HG03342 (cell line): ENCODE measurements at regions not wholly inside any gene's neighbourhood (a gene's known extent, or its start where the extent isn't known, plus 50 kb on each side); places are given as distances from the start of the nearest gene placed in this dataset.
"Not testable (repeated sequence)": the region's sequence is repeated elsewhere in the genome, so short reads cannot be mapped to it uniquely, and the experiment has no call there.

ENCODE experiments used
- ATAC-seq: cut with Tn5 transposase; IDR thresholded peaks from one replicate; pipeline ENCODE4 v1.9.1; 2021; ENCODE audit warnings: mild to moderate bottlenecking, moderate library complexity; ENCODE audit not compliant: unreplicated experiment

DNA sequence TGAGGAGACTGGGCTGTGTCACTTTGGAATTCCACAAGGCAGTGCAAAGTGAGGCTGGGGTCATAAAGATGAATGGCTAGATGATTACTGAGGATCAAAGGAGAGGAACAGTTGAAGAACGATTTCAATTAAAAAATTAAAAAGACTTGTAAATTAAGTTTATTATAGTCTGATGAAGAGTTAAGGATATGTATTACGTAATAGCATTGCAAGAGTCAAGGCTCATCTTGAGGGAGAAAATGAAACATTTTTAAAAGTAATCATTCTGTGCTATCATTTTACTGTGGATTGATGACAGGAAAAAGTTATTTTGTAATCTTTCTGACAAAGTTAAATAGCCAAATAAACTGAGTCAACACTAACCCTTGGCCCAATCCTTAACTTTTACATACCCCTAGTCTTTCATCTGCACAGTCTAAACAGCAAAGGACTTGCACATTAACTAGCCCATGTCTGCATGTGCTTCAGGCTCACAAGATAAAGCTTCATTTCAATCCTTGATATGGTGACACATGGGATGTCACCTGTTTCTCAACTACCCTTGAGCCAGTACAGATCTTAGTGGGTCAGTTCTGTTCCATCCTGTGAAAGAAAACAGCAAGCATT is 465.5 kb upstream of the CTSO start:
- no peak for ATAC-seq

DNA sequence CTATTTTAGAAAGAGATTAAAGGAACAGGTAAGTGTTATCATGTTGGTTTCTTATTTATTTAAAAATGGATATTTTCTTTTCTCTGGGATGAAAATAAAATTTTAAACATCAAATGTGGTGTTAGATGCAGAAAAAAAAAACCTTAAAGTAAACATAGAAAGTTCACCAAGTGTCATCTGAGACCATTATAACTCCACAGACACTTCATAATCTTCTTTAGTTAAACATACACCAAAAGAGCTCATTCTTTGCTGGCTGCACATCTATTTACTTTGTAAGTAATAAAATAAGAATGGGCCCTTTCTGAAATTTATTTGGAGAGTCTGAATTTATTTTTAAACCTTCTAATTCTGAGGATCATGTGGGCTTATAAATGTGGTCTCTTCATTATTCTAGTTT is 460.7 kb upstream of the CTSO start:
- ATAC-seq = no peak

DNA sequence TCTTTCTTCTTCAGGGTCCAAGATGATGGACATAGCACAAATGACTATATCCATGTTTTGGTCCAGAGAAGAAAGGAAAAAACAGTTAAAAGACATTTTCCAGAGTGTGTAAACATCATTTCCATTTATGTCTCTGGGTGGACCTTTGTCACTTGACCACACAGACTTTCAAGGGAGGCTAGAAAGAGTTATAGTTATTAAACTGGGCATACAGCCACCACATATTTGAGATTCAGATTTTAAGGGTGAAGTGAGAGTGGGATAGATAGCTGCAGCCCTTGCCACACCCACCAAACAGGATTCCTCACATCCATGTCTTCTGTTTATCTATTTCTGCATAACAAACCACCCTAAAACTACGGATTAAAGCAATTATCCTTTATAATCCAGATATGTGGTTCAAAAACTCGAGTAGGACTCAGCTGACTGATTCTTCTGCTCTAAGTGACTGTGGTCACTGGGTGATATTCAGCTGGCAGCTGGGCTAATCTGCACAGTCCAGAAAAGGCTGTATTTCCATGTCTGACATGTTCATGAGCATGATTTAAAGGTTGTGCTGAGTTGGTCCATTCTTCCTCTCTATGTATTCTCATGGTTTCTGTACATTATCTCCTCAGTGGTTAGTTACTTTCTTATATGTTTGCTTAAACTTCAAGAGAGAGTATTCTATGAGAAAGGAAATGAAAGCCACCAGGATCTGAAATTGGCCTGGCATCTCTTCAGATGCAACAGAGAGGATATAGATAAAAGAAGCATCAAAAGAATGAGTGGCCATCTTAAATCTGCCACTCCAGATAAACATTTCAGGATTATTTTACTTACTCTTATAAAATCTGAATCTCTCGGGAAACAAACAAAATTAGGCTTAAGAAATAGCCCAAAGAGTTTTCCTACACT is 459.8 kb upstream of the CTSO start:
- no peak for ATAC-seq

DNA sequence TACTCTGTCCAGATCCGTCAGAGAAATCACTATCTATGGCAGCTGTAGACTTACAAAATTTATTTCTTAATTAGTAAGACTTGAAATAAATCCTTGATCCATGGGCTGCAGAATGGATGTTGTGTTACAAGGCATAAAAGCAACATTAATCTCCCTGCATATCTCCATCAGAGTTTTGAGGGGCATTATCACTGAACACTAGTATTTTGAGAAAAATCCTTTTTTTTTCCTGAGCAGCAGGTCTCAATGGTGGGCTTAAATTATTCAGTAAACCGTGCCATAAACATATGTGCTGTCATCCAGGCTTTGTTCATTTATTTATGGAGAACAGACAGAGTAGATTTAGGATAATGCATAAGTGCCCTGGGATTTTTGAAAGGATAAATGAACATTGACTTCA is 457.9 kb upstream of the CTSO start:
- no peak for ATAC-seq

- ATAC-seq = no peak
Observed at GRCh38 chr4:156408749-156409148, 455.1 kb upstream of the CTSO start.

- ATAC-seq = no peak
Observed at GRCh38 chr4:156401371-156401770, 447.7 kb upstream of the CTSO start.

DNA sequence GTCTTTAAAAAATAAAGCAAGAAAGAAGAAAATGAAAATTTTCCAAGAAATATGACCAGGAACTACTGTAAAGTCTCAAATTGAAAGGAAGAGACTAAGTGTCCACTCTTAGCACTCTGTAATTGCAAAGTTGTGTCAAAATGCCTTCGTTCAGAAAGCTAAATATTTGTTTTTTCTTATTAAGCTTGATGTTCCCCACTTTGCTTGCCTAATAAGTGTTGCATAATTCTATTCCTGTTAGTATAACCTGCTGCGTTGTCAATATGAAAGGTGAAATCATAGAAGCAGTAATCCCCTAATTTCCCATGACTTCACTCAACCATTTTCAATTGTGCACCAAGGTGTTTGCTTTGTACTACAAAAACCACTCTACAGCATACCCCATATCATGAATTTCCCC is 442.9 kb upstream of the CTSO start:
- no peak for ATAC-seq

DNA sequence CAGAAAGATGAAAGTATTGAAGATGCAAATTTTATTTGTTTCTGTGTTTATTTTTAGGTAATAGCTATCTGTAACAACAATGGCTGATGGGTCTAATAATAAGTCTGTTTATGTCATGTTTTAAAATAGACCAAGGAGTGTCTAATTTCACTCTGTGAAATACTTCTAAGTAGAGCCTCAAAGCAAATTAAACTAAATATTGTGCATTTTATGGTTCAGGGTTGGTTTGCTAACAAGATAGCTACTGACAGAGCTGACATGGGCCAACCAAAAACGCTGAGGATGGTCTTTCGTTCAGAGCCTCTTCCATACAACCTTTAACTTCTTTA is 437.6 kb upstream of the CTSO start:
- no peak for ATAC-seq

- ATAC-seq = no peak
Observed at GRCh38 chr4:156390599-156391324, 437.1 kb upstream of the CTSO start.

DNA sequence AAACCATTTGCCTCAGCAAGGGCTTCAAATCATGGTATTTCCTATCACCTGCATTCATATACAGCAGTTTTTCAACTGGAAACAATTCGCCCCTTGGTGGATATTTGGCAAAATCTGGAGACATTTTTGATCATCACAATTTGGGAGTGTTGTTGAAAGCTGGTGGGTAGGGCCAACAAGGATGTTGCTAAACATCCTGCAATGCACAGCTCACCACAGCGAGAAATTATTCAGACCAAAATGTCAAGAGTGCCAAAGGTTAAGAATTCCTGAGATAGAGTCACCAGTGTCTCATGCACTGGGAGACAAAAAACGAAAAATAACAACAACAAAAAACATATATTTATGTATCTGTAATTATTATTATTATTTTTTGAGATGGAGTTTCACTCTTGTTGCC is 435.2 kb upstream of the CTSO start:
- no peak for ATAC-seq

DNA sequence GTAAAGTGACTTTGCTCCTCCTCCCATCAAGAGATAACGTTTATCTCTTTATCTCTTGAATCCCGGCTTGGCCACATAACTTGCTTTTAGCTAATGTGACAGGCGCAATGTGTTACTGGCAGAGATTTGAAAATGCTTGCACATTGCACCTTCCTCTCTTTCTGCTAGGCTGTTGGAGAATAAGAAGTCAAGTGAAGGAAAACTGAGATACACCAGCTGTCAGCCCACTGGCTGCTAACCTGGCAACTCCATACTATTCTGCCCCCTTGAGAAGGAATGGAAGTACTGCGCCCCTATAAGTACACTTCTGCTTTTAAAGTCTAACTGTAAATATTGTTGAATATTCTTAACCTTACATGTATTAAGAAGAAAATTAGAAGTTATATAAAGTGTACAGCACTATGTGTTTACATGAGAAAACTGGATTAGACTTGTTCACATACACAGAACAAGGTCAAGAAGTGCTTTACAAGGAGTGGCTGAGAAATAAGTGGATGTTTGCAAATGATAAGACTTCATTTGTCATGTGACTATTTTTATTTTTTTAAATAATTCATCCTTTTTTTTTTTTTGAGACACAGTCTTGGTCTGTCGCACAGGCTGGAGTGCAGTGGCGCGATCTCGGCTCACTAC is 424.5 kb upstream of the CTSO start:
- peak; percentile 90 for ATAC-seq

DNA sequence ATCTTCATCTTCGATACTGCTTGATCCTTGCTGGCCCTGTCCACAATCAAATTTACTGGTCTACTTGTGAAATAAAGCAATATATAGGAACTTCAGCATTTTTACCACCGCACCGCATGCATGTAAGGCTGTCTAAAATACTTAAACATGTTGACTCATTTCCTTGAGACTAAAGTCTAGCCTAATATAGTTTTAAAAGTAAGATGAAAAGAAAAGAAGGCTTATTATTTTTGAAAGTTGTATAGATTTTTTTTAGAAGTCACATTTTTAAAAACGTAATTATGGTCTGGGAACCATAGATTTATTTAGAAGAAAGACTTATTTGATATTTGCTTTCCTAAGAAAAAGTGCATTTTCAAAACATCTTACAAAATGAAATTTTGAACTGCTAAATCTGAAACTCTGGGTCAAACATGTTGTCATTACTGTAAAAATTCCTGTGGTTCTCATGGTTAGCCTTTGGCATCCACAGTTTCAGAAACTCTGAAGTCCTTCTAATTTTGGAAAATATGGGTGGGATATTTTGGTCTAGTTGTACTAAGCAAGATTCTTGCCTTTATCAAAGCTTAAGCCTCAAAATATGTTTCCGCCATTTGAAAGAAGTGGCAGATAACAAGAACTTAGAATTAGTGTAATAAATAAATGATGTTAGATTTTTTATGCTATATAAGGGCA is 423.5 kb upstream of the CTSO start:
- no peak for ATAC-seq

DNA sequence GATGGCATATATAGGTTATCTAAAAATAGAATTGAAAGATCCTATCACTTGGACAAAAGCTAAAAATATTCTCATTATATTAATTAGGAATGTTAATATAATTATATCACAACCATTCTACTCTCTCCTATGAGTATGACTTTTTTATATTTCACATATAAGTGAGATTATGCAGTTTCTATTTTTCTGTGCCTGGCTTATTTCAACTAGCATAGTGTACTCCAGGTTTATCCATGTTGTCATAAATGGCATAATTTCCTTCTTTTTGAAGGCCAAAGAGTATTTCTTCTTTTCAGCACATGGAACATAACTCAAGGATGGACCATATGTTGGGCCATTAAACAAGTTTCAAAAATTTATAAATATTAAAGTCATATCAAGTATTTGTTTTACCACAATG is 421.2 kb upstream of the CTSO start:
- no peak for ATAC-seq

- no peak for ATAC-seq
Observed at GRCh38 chr4:156374069-156374468, 420.4 kb upstream of the CTSO start.

DNA sequence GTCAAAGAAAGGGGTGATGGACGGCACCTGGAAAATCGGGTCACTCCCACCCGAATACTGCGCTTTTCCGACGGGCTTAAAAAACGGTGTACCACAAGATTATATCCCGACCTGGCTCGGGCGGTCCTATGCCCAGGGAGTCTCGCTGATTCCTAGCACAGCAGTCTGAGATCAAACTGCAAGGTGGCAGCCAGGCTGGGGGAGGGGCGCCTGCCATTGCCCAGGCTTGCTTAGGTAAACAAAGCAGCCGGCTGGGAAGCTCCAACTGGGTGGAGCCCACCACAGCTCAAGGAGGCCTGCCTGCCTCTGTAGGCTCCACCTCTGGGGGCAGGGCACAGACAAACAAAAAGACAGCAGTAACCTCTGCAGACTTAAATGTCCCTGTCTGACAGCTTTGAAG is 413.8 kb upstream of the CTSO start:
- ATAC-seq = not testable (repeated sequence)

- ATAC-seq = no peak
Observed at GRCh38 chr4:156362581-156362980, 408.9 kb upstream of the CTSO start.

DNA sequence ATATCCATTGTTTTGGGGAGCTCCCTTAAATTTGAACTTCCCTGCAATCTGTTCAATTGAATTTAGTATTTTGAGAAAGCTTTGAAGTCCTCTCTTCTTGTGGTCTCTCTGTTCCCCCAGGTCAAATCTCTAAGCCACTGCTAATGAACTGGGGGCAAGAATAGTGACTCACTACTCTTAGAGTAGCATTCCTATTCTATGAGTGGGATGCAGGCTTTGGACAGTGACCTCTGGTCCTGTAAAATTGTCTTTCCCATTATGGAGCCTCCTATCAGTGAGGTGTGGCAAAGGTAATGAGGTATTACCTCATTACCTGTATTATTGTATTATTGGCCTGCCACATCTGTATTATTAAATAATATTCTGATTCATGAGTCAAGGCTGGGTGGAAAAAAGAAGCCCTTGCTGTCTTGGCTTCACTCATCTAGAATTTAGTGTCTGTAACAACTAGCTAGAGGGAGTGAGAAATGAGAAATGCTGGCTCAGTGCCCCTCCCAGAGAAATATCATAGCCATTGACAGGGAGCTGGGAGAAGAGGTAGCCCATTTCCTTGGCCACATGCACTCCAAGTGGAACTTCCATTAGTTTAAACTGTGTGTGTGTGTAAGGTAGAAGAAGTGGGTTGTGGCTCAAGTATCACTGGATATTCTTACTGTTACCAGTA is 393.9 kb upstream of the CTSO start:
- no peak for ATAC-seq

- no peak for ATAC-seq
Observed at GRCh38 chr4:156346959-156347385, 393.3 kb upstream of the CTSO start.

DNA sequence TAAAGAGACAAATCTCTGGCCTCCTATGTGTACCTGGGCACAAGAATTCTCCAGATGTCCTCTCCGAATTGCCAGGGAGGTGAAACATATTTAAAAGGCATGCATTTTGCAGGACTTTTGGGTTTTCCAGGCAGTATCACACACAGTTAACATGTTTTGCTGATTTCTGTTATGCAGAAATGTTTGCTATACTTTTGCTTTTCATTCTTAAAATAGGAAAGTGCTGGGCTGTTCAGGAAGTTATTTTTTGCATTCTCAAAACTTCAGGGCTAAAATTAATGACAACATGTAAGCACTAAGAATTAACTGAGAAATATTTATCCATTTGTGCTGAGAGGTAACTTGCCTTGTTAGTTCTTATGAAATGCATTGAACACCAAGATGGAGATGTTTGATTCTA is 390.7 kb upstream of the CTSO start:
- no peak for ATAC-seq

GRCh38 chr4:156336511-156336910 is 382.8 kb upstream of the CTSO start:
- no peak for ATAC-seq
